LNCAP (cell line): ENCODE measurements at regions not wholly inside any gene's neighbourhood (a gene's known extent, or its start where the extent isn't known, plus 50 kb on each side); places are given as distances from the start of the nearest gene placed in this dataset.

Source experiments
- CTCF ChIP-seq: fragments of 450-650 bp; IDR thresholded peaks from 2 replicates; pipeline ENCODE4 v1.5.1; 2017; ENCODE audit warnings: mild to moderate bottlenecking

DNA sequence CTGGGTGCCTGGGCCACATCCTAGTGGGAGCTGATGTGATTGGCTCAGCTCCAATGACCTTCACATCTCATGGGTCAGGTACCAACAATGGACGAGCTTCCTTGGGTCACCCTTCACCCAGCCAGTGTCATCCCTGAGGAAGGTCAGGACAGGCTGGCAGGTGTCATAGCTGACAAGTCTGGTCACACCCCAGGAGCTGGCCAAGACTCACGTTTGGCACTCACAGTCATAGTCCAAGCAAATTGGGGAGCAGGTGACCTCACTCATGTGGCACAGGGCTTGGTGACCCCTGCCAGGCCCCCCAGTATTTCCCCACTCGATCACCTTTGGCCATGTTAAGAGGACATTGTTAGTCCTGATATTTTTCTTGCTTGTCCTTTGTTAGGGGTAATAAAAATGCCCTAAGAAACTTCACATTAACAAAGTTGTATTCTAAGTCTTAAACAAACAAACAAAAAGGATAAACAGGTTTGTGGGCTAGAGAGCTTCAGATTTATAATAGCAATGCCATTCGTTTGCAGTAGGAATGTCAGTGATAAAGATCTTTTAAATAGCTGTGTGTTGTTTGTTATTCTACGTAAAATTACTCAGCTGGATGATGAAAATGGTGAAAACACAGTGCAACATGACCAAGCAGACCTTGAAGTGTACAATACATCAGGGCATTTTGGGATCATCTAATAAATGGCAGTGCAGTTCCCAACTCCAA, 79.5 kb upstream of the POMGNT2 start:
- TF ChIP-seq CTCF: no peak

DNA sequence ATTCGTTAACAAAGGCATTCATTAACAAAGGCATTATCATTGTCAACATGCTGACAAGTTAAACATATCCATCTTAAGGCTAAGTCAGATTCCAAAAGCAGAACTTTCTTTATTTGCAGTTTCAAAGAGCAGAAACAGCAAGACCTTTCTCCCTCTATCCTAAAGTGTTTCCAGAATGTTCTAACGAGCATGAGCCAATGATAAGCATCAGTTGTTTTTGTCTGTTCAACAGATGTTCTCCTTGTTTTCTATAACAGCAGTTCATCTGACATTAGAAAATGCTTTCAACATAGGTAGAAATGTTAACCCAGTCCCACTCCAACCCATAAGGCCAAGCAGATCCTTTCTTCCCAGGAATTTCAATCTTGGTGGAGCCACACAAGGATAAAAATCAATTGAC, 77.6 kb upstream of the POMGNT2 start:
- no peak for TF ChIP-seq CTCF

DNA sequence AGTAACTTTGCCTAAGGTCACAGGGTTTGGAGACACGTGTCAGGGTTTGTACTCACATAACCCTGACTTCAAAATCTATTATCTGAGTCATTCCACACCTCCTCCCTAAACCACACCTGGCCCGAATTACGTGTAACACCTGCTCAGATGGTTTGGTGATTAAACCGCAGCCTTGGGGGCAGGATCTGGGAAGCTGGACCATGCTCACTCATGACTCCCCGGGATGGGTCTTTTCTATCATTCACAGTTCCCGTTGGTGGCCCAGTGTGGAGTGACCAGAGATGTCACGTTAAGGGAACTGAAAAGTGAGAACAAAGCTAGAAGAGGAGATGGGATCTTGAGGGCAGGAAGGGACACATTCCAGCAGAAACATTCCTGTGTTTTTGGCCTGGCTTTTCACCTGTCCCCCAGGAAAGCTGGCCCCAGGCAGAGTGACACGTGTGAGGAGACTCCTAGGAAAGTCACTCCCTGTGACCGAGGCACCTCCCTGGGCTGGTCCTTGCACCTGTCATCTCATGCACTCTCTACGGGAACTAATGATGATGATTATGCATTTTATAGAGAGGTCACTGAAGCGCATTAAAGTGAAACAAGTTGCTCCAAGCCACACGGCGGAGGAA, 75.4 kb upstream of the POMGNT2 start:
- TF ChIP-seq CTCF: no peak

- no peak for TF ChIP-seq CTCF
These were observed 74.8 kb upstream of the POMGNT2 start for GRCh38 chr3:43180694-43181093.

- no peak for TF ChIP-seq CTCF
These were observed 74.1 kb upstream of the POMGNT2 start for GRCh38 chr3:43180027-43180426.

DNA sequence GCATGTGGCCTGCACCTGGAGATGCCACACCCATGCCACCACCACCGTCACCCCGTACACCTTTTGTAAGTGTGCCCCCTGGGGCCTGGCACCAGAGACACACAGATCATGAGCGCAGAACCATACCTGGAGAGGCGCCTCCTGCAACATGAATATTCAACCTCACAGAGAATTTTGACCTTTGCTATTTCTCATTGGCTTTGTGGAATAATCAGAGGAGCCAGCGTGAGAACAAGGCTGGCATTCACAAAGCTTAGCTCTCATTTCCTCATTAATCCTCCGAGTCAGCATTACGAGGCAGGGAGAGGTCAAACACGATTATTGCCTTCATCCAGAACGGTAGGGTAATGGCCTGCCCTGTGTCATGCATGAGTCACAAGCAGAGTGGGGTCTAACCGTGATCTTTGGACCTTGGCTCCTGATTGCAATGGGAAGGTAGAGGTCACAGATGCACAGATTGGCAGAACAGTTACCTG, 73.0 kb upstream of the POMGNT2 start:
- no peak for TF ChIP-seq CTCF

GRCh38 chr3:43177085-43177484, 71.2 kb upstream of the POMGNT2 start:
- no peak for TF ChIP-seq CTCF
